ENCODE measurements at regions not wholly inside any gene's neighbourhood (a gene's known extent, or its start where the extent isn't known, plus 50 kb on each side); places are given as distances from the start of the nearest gene placed in this dataset.
"Not testable (repeated sequence)": the region's sequence is repeated elsewhere in the genome, so short reads cannot be mapped to it uniquely, and the experiment has no call there.

- DNase-seq (ENCODE audit: low spot score), result no peak
Observed at GRCh38 chr5:117801583-117801982, 1186.8 kb downstream of the DTWD2 start.

- no peak for DNase-seq (ENCODE audit: low spot score)
Observed at GRCh38 chr5:117800261-117800660, 1188.1 kb downstream of the DTWD2 start.

GRCh38 chr5:117794847-117795246 is 1193.5 kb downstream of the DTWD2 start:
- DNase-seq (ENCODE audit: low spot score), result no peak

- DNase-seq (ENCODE audit: low spot score), result no peak
Observed at GRCh38 chr5:117793963-117794362, 1194.4 kb downstream of the DTWD2 start.

GRCh38 chr5:117792476-117792875 is 1195.9 kb downstream of the DTWD2 start:
- DNase-seq (ENCODE audit: low spot score), result no peak

- no peak for DNase-seq (ENCODE audit: low spot score)
Observed at GRCh38 chr5:117788596-117788995, 1199.8 kb downstream of the DTWD2 start.

DNA sequence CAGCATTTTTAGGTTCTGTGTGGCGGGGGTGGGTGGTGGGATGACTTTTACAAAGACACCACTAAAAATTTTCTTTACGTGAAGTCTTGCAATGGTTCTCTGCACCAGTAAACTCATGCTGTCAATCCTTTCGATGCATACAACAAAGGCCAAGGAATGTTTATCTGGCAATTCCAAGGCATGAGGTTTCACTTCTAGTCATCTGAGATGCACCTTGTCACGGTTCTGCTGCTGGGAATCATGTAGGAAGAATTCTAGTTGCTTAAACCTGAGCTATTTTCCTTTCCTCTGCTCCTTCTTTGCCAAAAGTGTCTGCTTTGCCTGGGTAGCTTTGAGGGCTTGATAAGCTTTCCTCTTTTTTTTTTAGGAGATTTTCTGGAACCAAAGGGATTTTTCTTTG is 1204.5 kb upstream of the SEMA6A start:
- no peak for DNase-seq (ENCODE audit: low spot score)

GRCh38 chr5:117776977-117777376 is 1202.4 kb upstream of the SEMA6A start:
- DNase-seq (ENCODE audit: low spot score), result no peak

DNA sequence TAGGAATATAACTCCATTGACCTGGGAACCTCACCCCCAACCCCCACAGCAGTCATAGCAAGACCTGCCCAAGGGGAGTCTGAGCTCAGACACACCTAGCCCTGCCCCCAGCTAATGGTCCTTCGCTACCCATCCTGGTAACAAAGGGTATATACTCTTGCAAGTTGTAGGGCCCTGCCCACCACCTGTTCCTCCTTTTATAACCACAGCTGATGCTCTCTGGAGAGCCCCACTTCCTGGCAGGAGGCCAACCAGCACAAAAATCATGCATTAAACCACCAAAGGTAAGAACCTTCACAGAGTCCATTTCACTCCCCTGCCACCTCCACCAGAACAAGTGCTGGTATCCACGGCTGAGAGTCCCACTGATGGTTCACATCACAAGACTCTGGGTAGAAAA is 1195.3 kb upstream of the SEMA6A start:
- no peak for DNase-seq (ENCODE audit: low spot score)

GRCh38 chr5:117763271-117763670 is 1188.6 kb upstream of the SEMA6A start:
- DNase-seq (ENCODE audit: low spot score), result no peak

GRCh38 chr5:117761186-117761585 is 1186.6 kb upstream of the SEMA6A start:
- DNase-seq (ENCODE audit: low spot score), result no peak

GRCh38 chr5:117759849-117760499 is 1185.4 kb upstream of the SEMA6A start:
- DNase-seq (ENCODE audit: low spot score), result no peak

DNA sequence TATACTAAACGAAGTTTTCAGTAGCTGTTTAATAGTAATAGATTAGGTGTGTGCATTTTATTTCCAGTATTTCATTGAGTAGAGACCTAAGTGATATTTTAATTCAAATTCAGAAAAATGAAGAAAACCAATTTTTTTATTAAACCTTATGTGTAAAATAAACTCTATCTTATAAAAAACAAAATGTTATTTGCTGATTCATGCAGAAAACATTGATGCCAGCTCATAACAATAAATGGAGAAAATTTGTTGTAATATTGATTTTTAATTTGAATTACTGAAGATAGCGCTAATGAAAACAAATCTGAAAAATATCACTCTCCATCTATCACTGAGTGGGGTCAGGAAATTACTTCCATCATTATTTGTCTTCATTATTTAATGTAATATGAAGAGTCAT is 1177.8 kb upstream of the SEMA6A start:
- DNase-seq (ENCODE audit: low spot score), result no peak

GRCh38 chr5:117748336-117748735 is 1173.7 kb upstream of the SEMA6A start:
- DNase-seq (ENCODE audit: low spot score), result no peak

DNA sequence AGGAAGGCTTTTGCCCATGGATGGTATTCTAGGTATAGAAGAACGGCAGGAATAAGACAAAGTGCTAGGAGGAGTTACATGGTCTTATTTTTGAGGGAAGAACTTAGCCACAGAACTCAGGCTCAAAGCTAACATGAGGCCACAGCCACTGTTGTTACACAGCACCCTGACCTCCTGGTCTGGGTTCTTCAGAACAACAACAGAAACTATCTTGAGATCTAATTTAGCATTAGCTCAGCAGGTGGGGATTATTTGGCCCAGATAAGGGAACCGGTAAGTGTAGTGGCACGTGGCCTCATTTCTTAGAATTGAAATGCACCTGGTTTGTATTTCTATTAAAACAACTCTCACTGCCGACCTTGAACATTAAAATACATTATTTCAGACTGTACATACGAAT is 1168.7 kb upstream of the SEMA6A start:
- no peak for DNase-seq (ENCODE audit: low spot score)

- no peak for DNase-seq (ENCODE audit: low spot score)
Observed at GRCh38 chr5:117741655-117742206, 1167.1 kb upstream of the SEMA6A start.

GRCh38 chr5:117740268-117740667 is 1165.6 kb upstream of the SEMA6A start:
- DNase-seq (ENCODE audit: low spot score), result no peak

DNA sequence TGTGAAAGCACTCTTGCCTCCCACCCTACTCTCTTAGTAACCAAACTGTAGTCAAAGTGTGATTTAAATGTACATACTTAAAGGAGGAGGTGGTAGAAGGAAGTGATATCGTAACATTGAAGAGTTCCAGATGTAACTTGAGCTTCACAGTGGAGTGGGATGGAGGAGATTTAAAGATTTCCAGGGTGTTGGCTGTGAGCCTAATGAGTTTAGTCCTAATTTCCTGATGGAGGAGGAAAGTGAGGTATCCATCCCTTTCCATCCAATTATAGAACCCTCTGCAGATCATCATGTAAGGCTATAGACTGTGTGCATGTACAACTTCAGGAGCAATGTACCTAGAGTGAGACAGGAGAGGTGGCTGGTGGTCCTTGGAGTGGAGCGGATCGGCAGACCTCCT is 1163.9 kb upstream of the SEMA6A start:
- DNase-seq (ENCODE audit: low spot score), result no peak

GRCh38 chr5:117736698-117737097 is 1162.1 kb upstream of the SEMA6A start:
- no peak for DNase-seq (ENCODE audit: low spot score)

DNA sequence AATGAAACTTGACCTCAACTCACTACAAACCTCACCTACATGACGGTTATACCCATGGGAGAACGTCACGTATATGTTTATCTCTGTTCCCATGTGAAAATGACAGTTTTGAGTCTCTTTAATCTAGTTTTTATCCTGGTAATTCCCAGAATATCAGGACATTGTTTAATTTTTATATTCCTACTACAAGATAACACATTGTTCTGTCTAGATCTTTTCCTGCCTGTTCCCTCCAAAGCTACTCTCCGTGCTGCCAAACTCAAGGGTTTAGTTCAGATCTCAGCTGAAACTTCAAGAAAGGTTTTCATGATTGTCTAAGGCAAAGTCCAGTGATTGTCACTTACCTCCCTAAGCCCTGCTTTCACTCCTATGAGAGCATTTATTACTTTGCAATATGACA is 1159.4 kb upstream of the SEMA6A start:
- DNase-seq (ENCODE audit: low spot score), result no peak

- DNase-seq (ENCODE audit: low spot score), result no peak
Observed at GRCh38 chr5:117733051-117733450, 1158.4 kb upstream of the SEMA6A start.

GRCh38 chr5:117732264-117732663 is 1157.6 kb upstream of the SEMA6A start:
- no peak for DNase-seq (ENCODE audit: low spot score)

GRCh38 chr5:117731446-117731845 is 1156.8 kb upstream of the SEMA6A start:
- no peak for DNase-seq (ENCODE audit: low spot score)

DNA sequence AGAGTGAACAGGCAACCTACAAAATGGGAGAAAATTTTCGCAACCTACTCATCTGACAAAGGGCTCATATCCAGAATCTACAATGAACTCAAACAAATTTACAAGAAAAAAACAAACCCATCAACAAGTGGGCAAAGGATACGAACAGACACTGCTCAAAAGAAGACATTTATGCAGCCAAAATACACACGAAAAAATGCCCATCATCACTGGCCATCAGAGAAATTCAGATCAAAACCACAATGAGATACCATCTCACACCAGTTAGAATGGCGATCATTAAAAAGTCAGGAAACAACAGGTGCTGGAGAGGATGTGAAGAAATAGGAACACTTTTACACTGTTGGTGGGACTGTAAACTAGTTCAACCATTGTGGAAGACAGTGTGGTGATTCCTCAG is 1146.2 kb upstream of the SEMA6A start:
- not testable (repeated sequence) for DNase-seq (ENCODE audit: low spot score)
